Lower leg skin (tissue), 3 donors: ENCODE measurements at regions not wholly inside any gene's neighbourhood (a gene's known extent, or its start where the extent isn't known, plus 50 kb on each side); places are given as distances from the start of the nearest gene placed in this dataset.

Experiments
- POLR2A ChIP-seq, 2 donors: fragments of 450-650 bp; IDR thresholded peaks; one replicate each; pipeline ENCODE4 v1.6.1; 2016 to 2017; ENCODE audit warnings: antibody characterized with exemption in 2 of 2, mild to moderate bottlenecking in 1 of 2, moderate library complexity in 1 of 2
- TF ChIP-seq, protein P1 (sequence below), 3 donors: fragments of 450-650 bp; IDR thresholded peaks; one replicate each; pipeline ENCODE4 v1.5.1; 2016; ENCODE audit warnings: antibody characterized with exemption in 3 of 3, mild to moderate bottlenecking in 3 of 3, moderate library complexity in 2 of 3

DNA sequence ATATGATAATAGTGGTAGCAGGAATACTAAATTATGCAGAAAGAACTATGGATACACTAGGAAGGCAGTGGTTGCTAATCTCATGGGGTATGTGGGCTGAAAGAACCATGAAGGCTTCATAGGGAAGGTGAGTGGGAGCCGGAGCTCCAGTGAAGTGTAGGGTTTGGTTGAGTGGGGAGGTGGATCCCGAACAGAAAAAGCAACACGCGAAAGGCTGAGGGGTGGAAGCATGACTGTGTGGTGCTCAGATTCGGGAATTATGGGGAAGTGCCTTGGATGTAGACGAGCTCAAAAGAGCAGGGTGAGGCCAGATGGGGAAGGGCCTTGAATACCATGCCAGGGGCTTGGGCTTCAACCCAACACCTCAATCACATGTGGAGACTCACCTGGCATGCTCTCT, 715.1 kb downstream of the TYW1 start:
- TF ChIP-seq, protein P1, sequence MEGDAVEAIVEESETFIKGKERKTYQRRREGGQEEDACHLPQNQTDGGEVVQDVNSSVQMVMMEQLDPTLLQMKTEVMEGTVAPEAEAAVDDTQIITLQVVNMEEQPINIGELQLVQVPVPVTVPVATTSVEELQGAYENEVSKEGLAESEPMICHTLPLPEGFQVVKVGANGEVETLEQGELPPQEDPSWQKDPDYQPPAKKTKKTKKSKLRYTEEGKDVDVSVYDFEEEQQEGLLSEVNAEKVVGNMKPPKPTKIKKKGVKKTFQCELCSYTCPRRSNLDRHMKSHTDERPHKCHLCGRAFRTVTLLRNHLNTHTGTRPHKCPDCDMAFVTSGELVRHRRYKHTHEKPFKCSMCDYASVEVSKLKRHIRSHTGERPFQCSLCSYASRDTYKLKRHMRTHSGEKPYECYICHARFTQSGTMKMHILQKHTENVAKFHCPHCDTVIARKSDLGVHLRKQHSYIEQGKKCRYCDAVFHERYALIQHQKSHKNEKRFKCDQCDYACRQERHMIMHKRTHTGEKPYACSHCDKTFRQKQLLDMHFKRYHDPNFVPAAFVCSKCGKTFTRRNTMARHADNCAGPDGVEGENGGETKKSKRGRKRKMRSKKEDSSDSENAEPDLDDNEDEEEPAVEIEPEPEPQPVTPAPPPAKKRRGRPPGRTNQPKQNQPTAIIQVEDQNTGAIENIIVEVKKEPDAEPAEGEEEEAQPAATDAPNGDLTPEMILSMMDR (IDR thresholded peaks at IDR 0.05): no peak
- TF ChIP-seq POLR2A (IDR thresholded peaks at IDR 0.05): no peak
